ENCODE measurements at regions not wholly inside any gene's neighbourhood (a gene's known extent, or its start where the extent isn't known, plus 50 kb on each side); places are given as distances from the start of the nearest gene placed in this dataset.

- DNase-seq = no peak
These were observed 56.1 kb upstream of the NKAIN2 start for GRCh38 chr6:123747515-123747914.

DNA sequence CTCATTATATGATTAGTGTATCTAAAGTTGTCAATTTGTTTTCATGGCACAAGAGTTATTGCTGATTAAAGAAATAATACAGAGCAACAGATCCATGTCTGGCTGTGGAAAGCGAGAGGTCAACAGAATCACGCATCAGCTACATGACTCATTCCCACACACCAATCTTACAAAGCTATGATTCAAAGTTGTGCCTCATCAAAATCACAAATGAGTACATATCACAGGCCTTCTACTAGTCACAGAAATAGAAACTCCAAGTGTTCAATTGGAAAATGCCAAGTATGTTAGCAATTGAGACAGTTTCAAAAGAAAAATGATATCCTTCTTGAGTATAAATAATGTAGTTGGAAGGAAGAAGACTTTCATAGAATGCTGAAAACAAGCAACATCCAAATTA is 57.8 kb upstream of the NKAIN2 start:
- no peak for DNase-seq

- no peak for DNase-seq
These were observed 58.8 kb upstream of the NKAIN2 start for GRCh38 chr6:123744840-123745239.

DNA sequence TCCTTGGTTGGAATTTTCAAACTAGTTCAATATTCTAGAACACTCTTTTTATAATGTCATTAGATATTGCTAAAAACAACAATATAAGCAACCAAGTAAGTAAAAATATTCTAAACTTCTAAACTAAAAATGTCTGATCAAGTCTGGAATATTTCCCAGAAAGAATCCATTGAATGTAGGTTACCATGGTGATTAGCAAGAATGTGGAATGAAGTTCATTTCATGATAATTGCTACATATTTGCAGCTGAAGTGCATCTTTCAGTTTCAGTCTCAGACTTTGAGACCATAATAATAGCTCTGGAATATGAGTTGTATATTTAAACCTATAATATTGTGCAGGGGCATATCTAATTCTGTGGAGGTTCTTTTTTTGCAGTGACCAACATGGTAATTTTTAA is 61.0 kb upstream of the NKAIN2 start:
- DNase-seq = no peak

GRCh38 chr6:123733180-123733579 is 70.5 kb upstream of the NKAIN2 start:
- DNase-seq = no peak

DNA sequence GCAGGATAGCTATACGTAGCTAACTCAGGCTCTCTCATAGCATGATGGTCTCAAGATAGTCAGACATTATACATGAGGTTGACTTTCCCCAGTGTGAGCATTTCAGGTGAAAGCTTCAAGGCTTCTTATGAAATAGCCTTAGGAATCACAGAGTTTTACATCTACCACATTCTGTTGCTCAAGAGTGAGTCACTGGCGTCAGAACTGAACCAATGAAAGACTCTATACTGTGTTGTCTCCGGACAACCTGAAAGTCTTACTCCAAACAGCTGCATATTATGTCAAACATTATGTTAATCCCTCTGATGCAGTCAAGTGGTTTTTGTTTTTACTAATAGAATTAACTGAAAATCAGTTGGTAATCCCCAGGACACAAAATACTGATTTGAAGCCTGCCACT is 79.8 kb upstream of the TRDN start:
- no peak for DNase-seq

- peak in 1 of 2 experiments; percentile 17 for DNase-seq
These were observed 78.5 kb upstream of the TRDN start for GRCh38 chr6:123715006-123715863.

GRCh38 chr6:123712831-123713230 is 76.1 kb upstream of the TRDN start:
- no peak for DNase-seq

- DNase-seq = no peak
These were observed 66.2 kb upstream of the TRDN start for GRCh38 chr6:123702943-123703342.

DNA sequence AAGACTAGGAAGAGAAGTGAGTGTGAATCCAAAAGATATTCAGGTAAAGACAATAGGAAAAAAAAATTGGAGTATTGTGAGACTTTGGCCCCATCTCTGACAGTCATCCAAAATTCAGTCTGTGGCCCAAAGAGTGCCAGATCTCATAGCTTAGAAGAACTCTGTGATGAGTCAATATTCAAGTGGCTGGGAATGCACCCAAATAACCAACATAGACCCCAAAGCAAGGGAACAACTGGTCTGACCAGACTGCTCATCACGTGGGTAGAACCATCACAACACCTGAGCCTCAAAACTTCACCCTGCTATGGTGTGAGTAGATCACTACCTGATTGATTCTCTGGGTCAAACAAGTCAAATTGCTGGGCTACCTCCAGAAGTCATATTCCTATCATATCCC is 51.1 kb upstream of the TRDN start:
- DNase-seq = no peak
